Cardiac septum (tissue), 1 donor: ENCODE measurements at regions not wholly inside any gene's neighbourhood (a gene's known extent, or its start where the extent isn't known, plus 50 kb on each side); places are given as distances from the start of the nearest gene placed in this dataset.

Experiments used
- DNase-seq: peaks from one replicate; pipeline ENCODE4 v3.0.0-alpha.2; 2020; ENCODE audit warnings: low spot score
- intact Hi-C: fragments of 100-400 bp; cut with DNase I; formaldehyde crosslinking; loops from one replicate; pipeline ENCODE4 v1.14.0; 2022
- donor health status: DM: no; HTN: no; CAD: no.

- intact Hi-C loops, result loop anchor here (10.0 kb wide), 1 partner anchor 186 kb away; no protein-coding TSS in a partner anchor
- DNase-seq, result no peak
Measured at GRCh38 chr4:83658806-83659205, 122.9 kb downstream of the GPAT3 start.

GRCh38 chr4:83657336-83657735 is 121.4 kb downstream of the GPAT3 start:
- intact Hi-C loops, result loop anchor here (10.0 kb wide), 1 partner anchor 187 kb away; no protein-coding TSS in a partner anchor

More at GRCh38 chr4:83657336-83657735, 121.4 kb downstream of the GPAT3 start:
- no peak for DNase-seq
